Neural cell (in vitro differentiated cells): ENCODE measurements at regions not wholly inside any gene's neighbourhood (a gene's known extent, or its start where the extent isn't known, plus 50 kb on each side); places are given as distances from the start of the nearest gene placed in this dataset.

Experiments
- H2AFZ ChIP-seq: fragments of 200-600, 300-800 bp; sonication (generic), shearing (Covaris generic); 2 replicates; pipeline ENCODE4 v1.6.0; 2014; ENCODE audit warnings: low read depth, mild to moderate bottlenecking, antibody characterized with exemption, low read length, moderate library complexity
- H3F3A ChIP-seq: fragments of 200-600 bp; shearing (Covaris generic); 2 replicates; pipeline ENCODE4 v1.6.1; 2016; ENCODE audit warnings: mild to moderate bottlenecking, moderate library complexity, mixed read lengths, antibody characterized with exemption, low read length; ENCODE audit not compliant: insufficient read depth, poor library complexity, severe bottlenecking
- H3K27ac ChIP-seq: fragments of 200-600, 300-800 bp; sonication (generic), shearing (Covaris generic); 2 replicates; pipeline ENCODE4 v1.5.1; 2014; ENCODE audit warnings: mild to moderate bottlenecking, low read length, moderate library complexity
- H3K27me3 ChIP-seq: fragments of 300-800, 200-600 bp; sonication (generic), shearing (Covaris generic); 2 replicates; pipeline ENCODE4 v1.6.0; 2014; ENCODE audit warnings: mild to moderate bottlenecking, low read depth, low read length, moderate library complexity; ENCODE audit not compliant: insufficient read depth
- H3K36me3 ChIP-seq: fragments of 300-800, 200-600 bp; sonication (generic), shearing (Covaris generic); 2 replicates; pipeline ENCODE4 v1.5.1; 2014; ENCODE audit warnings: mild to moderate bottlenecking, antibody characterized with exemption, low read length, moderate library complexity; ENCODE audit not compliant: insufficient read depth
- H3K4me2 ChIP-seq: fragments of 300-800, 200-600 bp; sonication (generic), shearing (Covaris generic); 2 replicates; pipeline ENCODE4 v1.6.0; 2014; ENCODE audit warnings: mild to moderate bottlenecking, low read length
- H3K4me3 ChIP-seq: fragments of 300-800, 200-600 bp; sonication (generic), shearing (Covaris generic); 2 replicates; pipeline ENCODE4 v1.5.1; 2014; ENCODE audit warnings: mild to moderate bottlenecking, low read length, moderate library complexity
- H3K79me2 ChIP-seq: fragments of 200-600 bp; shearing (Covaris generic); replicated peaks from 2 replicates; pipeline ENCODE4 v1.6.0; 2014; ENCODE audit warnings: mild to moderate bottlenecking, low read length, moderate library complexity; ENCODE audit not compliant: insufficient read depth
- H3K9ac ChIP-seq: fragments of 300-800, 200-600 bp; sonication (generic), shearing (Covaris generic); 2 replicates; pipeline ENCODE4 v1.6.1; 2016; ENCODE audit warnings: mild to moderate bottlenecking, low read length, mixed read lengths
- H3K9me2 ChIP-seq: fragments of 200-600 bp; shearing (Covaris generic); 2 replicates; pipeline ENCODE4 v1.6.1; 2016; ENCODE audit warnings: mild to moderate bottlenecking, low read length, mixed read lengths; ENCODE audit not compliant: insufficient read depth
- H3K9me3 ChIP-seq: fragments of 200-600, 300-800 bp; sonication (generic), shearing (Covaris generic); 2 replicates; pipeline ENCODE4 v1.6.1; 2016; ENCODE audit warnings: mild to moderate bottlenecking, mixed run types, low read length, moderate library complexity, mixed read lengths
- H4K20me1 ChIP-seq: fragments of 200-600 bp; shearing (Covaris generic); 2 replicates; pipeline ENCODE4 v1.6.1; 2016; ENCODE audit warnings: mild to moderate bottlenecking, mixed run types; ENCODE audit not compliant: insufficient read depth
- CTCF ChIP-seq: fragments of 450-650 bp; IDR thresholded peaks from 2 replicates; pipeline ENCODE4 v1.5.1; 2014; ENCODE audit warnings: antibody characterized with exemption, mild to moderate bottlenecking, moderate library complexity; ENCODE audit not compliant: poor library complexity, severe bottlenecking
- EP300 ChIP-seq: fragments of 450-650 bp; conservative IDR thresholded peaks from 2 replicates; pipeline ENCODE4 v1.6.1; 2014; ENCODE audit warnings: antibody characterized with exemption, mild to moderate bottlenecking, moderate library complexity; ENCODE audit not compliant: poor library complexity, severe bottlenecking
- EZH2 ChIP-seq: fragments of 200-600, 300-800 bp; shearing (Covaris generic), sonication (generic); IDR thresholded peaks from 2 replicates; pipeline ENCODE4 v1.6.1; 2014; ENCODE audit warnings: antibody characterized with exemption, low read length, borderline replicate concordance, mild to moderate bottlenecking; ENCODE audit not compliant: insufficient read depth, poor library complexity, severe bottlenecking
- MXI1 ChIP-seq: fragments of 450-650 bp; conservative IDR thresholded peaks from 2 replicates; pipeline ENCODE4 v1.6.1; 2014; ENCODE audit warnings: antibody characterized with exemption, mild to moderate bottlenecking; ENCODE audit not compliant: poor library complexity, severe bottlenecking
- POLR2AphosphoS5 ChIP-seq: IDR thresholded peaks from 2 replicates; pipeline ENCODE4 v1.6.1; 2012
- RAD21 ChIP-seq: fragments of 450-650 bp; conservative IDR thresholded peaks from 2 replicates; pipeline ENCODE4 v1.6.1; 2014; ENCODE audit warnings: antibody characterized with exemption, mild to moderate bottlenecking, moderate library complexity
- REST ChIP-seq: IDR thresholded peaks from 2 replicates; pipeline ENCODE4 v1.6.1; 2012; ENCODE audit warnings: borderline replicate concordance
- SMC3 ChIP-seq: fragments of 450-650 bp; conservative IDR thresholded peaks from 2 replicates; pipeline ENCODE4 v1.6.1; 2014; ENCODE audit warnings: antibody characterized with exemption, mild to moderate bottlenecking, moderate library complexity; ENCODE audit not compliant: poor library complexity
- TAF1 ChIP-seq: IDR thresholded peaks from 2 replicates; pipeline ENCODE4 v1.6.1; 2012; ENCODE audit warnings: low read depth

GRCh38 chr15:56532721-56533460 is 68.0 kb upstream of the MNS1 start:
- H3K36me3 ChIP-seq, result no peaks in the 10 kb centered on the region
- peak overlapping the region; percentile 17 for H3K4me2 ChIP-seq
- H3K27me3 ChIP-seq, result no peaks in the 10 kb centered on the region
- H3F3A ChIP-seq, result no peaks in the 10 kb centered on the region
- peak overlapping the region; percentile 20 for H3K4me3 ChIP-seq
- TF ChIP-seq SMC3, result no peak
- TF ChIP-seq POLR2AphosphoS5, result peak; percentile 54
- TF ChIP-seq EZH2, result no peak
- no peak for TF ChIP-seq CTCF
- TF ChIP-seq EP300, result peak; percentile 51
- TF ChIP-seq TAF1, result no peak
- H3K27ac ChIP-seq, result peak overlapping the region; percentile 36
- no peaks in the 10 kb centered on the region for H3K9me2 ChIP-seq
- H3K9ac ChIP-seq, result no peak overlapping the region
- no peaks in the 10 kb centered on the region for H3K9me3 ChIP-seq
- H4K20me1 ChIP-seq, result no peaks in the 10 kb centered on the region
- no peak overlapping the region for H2AFZ ChIP-seq
- H3K79me2 ChIP-seq, result no peaks in the 10 kb centered on the region

GRCh38 chr15:56530157-56530556 is 65.2 kb upstream of the MNS1 start:
- no peak overlapping the region for H3K27ac ChIP-seq
- no peaks in the 10 kb centered on the region for H3K9me3 ChIP-seq
- H3K9me2 ChIP-seq, result no peaks in the 10 kb centered on the region

More at GRCh38 chr15:56530157-56530556, 65.2 kb upstream of the MNS1 start:
- Histone ChIP-seq H3K4me3 (no peak overlapping the region), H4K20me1 (no peaks in the 10 kb centered on the region), H3K9ac (no peak overlapping the region), H3K27me3 (no peaks in the 10 kb centered on the region), H3K36me3 (no peaks in the 10 kb centered on the region), H3K4me2 (no peak overlapping the region), H3F3A (no peaks in the 10 kb centered on the region), H2AFZ (no peak overlapping the region), H3K79me2 (no peaks in the 10 kb centered on the region)
- no peak for TF ChIP-seq POLR2AphosphoS5
- TF ChIP-seq RAD21, result no peak
- TF ChIP-seq EZH2, result no peak
- TF ChIP-seq MXI1, result no peak
- no peak for TF ChIP-seq SMC3
- no peak for TF ChIP-seq CTCF
- TF ChIP-seq REST, result no peak
- TF ChIP-seq TAF1, result no peak
